ENCODE measurements at regions not wholly inside any gene's neighbourhood (a gene's known extent, or its start where the extent isn't known, plus 50 kb on each side); places are given as distances from the start of the nearest gene placed in this dataset.

DNA sequence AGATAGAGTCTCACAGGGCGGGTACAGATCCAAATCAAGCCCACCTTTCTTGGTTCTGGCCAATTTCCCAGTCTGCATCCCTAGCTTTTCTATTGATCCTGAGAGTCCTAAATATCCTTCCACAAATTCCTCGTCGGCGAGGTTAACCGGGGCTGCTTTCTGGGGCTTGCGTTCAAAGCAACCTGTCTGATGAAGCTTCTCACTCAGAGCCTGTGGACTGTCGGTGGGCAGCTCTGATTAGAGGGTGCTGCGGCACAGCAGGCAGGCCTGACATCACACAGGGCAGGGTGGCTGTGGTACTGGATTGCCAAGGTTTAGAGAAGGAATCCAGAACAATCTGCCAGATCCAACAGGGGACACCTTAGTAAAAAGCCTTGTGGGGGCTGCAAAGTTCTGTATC is 338.0 kb upstream of the ZMIZ1 start:
- DNase-seq: no peak

DNA sequence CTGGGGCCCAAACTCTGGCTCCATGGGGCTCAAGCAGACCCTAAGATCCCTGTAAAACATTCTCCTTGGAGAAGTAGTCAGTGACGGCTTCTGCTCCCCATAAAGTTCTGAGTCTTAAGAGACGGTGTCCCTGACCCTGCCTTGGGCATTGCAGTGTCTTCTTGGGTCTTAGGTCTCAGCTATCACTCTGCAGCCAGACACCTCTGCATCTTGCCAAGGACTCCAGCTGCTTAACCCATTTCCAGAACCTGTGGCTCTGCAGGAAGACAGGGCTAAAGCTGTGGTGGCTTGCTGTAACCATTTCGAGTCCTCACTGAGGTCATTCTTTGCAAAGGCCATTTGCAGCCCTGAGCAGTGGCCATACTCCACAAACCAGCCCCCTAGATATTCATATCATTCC is 337.1 kb upstream of the ZMIZ1 start:
- no peak for DNase-seq

DNA sequence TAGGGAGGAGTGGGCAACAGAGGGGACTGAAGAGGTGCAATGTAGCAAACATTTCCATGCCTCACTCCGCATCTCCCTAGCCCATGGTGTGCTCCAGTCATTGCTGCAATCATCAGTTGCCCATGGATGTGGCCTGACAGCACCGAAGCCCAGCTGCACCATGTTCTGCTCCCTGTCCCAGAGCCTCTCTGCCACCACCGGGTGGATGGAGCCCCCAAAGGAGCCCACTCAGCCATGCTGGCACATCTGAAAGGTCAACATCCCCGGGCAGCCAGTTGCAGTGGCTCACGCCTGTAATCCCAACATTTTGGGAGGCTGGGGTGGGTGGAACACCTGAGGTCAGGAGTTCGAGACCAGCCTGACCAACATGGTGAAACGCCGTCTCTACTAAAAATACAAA is 336.4 kb upstream of the ZMIZ1 start:
- no peak for DNase-seq

DNA sequence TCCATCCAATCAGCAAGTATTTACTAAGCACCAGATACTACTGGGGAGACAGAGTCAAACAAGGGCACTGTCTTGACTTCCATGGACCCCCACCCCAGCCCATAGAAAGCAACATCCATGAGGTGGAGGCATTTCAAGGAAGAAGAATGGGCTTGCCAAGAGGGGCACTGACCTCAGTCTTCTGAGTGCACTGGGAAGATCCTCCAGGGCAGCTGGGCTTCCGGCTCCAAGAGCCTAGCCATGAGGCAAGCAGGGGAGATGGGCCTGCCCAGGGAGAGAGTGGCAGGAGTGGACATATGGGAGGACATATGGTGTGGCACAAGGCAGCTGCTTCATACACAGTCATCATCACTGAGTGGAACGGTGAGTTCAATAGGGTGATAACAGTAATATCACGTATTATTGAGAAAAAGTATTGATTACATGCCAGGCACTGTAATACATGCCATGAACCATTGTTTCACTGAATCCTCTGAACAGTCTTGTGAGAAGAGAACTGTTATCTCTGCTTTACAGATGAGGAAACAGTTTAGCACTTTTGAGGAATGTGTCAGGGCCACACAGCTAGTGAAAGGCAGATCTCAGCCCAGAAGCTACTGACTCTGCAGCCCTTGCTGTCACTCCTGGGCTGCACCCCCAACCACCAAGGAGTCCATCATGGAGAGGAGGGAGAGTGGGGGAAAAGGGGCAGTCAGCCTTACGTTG is 331.7 kb upstream of the ZMIZ1 start:
- peak; percentile 35 for DNase-seq

DNA sequence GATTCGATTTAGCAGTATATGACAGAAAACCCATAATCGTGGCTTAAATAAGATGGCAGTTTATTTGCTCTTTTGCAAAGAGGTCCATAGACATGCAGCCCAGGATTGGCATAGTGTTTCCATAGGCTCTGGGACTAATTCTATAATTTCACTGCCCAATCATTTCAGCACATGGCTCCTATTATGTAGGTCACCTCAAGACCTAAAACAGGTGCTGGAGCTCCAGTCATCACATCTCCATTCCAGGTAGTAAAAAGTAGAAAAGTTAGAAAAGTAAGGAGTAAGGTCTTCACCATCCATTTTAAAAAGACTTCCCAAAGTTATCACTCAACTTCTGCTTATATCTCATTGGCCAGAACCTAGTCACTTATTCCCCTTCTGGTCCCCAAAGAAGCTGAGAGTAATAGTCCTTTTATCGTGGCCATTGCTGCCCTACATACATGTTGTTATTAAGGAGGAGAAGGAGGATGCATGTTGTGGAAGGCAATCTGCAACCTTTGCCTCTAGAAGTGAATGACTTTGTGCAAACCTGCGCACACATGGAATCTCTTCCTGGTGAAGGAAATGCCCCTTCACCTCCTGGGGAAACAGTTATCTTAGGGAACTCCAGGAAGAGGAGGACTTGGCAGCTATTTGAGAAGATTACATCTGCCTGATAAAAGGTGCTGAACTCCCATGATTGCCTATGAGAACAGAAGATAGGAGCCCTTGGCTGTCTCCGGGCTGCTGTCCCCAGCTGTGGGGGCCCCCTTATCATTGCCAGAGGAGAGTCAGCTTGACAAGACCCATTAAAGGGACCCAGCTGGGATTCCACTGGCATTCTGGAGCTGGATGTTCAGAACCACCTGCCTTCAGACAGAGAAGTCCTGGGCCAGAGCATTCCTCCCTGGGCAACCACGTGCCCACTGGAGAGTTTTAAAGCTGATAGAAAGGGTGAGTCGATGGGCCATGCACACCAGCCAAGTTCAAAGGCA is 330.6 kb upstream of the ZMIZ1 start:
- no peak for DNase-seq

DNA sequence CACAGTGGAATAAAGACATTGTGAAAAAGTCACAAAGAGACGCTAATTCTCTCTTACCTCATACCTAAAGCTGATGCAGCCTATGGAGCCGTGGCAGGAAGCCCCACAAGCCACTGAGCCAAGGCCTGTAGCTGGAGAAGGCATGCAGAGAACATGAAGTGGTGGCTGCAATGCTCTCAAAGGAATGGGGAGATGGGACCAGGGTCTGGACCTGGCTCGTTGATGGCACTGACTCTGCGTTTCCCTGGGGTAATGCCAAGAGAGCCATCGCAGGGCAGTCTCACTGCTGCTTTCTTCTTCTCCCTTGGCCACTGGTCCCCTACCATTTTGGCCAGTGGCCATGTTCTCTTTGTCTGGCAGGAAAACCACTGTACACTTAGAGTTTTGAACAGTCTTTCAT is 329.9 kb upstream of the ZMIZ1 start:
- DNase-seq: no peak

DNA sequence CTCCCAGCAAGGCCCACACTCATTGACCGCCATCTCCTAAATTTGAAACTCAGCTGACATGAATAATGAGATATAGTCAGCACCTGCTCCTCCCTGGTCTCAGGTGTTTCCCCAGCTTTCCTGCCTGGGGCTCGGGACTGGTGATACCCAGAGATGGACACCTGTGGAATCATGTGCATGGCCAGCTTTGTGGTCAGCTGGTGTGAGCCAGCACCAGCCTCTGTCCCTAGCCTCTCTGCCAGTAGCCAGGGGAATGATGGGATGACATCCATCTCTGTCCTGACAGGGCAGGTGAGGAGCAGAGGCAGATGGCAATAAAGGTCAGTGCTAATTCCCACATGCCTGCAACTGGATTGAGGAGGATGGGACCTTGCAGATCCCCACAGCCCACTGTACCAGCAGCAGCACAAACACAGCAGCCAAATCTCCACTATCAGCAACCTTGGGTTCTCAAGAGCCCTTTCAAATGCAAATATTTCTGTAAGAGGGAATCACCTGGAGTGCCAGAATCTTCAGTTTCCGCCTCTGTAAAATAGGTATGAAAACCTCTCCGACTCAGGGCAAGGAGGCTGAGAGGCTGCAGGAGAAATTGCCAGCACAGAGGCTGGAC is 329.2 kb upstream of the ZMIZ1 start:
- no peak for DNase-seq

DNA sequence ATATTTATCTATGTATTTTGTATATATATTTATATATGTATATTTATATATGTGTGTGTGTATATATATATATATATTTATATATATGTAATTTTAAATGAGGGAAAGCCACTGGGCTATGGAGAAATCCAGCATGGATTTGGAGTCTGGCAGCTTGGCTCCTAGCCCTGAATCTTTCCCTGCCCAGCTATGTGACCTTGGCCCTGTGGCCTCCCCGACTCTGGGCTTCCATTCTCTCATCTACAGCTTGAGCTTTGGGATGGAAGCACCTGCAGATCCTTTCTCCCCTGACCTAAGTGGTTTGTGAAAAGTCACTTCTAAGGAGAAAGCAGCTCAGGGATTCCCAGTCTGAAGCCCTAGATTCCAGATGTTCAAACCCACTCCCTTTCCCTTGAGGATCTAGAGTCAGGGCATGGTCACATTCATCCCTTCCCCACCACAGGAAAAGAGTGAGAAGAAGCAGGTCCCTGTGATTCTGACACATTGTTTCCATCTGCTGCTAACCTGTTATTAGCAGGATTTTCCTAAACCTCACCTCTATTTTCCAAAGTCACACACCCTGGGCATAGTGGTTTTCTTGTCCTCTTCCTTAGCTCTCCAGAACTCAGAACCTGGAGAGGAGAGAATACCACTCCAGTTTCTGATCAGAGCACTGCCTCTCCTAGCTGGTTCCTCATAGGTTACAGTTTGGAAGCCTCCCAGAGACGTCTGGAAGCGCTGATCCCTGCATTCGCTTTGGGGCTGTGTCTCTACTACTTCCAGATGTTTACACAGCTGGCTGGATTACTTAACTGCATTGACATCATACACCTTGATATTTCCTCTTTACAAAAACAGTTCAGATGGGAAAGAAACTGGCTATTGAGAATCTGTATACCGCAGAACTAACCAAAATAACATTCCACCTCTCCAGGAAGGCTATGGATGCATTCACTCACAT is 327.5 kb upstream of the ZMIZ1 start:
- no peak for DNase-seq

DNA sequence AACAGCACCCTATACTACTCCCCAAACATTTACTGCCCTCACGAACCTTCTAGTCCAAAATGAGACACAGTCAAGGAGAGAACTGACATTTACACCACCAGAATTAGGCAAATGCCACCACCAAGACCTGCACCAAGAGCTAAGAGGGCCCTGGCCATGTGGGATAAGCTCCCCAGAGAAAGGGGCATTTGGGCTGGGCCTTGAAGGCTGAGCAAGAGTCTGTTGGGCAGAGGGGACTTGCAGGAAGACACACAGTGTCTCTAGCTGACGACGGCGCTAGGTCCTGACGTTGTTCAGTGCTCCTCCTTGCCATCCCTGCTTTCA is 326.4 kb upstream of the ZMIZ1 start:
- no peak for DNase-seq

DNA sequence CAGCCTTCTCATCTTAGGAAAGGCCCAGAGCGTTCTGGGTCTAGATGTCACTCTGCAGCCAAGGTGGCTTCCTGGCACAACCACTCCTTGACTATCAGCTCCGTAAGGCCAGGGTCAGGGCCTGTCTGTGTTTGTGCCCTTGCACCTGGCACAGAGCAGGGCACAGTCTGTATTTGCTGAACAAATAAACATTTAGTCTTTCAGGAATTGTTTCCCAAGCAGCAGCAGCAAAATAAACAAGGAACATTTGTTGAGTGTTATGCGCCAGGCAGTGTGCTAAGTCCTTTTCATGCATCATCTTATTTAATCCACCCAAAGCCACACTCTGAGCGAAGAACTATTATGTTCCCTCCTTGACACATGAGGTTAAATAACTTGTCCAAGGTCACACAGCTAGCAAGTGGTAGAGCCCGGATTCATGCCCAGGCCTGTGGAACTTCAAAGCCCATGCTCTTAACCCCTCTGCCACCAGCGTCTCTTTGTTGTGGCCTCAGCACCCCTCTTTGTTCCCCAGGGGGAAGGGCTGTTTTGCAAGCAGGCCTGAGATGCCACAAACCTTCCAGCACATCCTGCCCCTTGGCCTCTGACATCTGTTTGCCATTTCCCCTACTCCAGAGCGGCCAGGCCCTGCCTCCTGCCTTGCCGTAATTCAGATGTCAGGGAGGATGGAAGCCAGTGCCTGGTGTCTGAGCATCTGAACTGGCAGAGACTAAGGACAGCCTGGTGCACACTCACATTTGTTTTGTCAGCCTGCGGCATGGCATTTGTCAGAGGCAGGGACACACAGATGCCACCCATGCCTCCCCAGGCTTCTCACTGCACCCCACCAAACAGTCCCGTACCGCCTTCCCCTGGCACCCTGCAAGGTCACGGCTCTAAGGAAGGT is 325.8 kb upstream of the ZMIZ1 start:
- no peak for DNase-seq

DNA sequence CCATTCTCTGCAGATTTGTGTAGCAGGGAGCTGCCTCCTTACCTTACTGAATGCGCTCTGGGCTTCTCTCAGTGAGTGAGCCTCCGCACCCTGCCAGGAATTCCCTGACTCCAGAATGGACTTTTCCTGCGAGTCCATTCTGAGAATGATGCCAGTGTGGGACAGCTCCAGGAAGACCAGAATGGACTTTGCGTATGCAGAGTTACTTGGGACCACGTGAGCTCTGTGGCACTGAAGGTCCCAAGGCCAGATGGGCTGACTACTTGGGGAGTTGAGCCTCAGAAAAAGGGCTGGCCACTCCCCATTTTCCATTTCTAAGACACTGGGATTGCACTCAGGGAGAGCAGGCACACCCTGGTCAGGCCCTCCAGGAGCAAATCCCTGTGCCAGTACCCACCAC is 324.7 kb upstream of the ZMIZ1 start:
- DNase-seq: no peak

DNA sequence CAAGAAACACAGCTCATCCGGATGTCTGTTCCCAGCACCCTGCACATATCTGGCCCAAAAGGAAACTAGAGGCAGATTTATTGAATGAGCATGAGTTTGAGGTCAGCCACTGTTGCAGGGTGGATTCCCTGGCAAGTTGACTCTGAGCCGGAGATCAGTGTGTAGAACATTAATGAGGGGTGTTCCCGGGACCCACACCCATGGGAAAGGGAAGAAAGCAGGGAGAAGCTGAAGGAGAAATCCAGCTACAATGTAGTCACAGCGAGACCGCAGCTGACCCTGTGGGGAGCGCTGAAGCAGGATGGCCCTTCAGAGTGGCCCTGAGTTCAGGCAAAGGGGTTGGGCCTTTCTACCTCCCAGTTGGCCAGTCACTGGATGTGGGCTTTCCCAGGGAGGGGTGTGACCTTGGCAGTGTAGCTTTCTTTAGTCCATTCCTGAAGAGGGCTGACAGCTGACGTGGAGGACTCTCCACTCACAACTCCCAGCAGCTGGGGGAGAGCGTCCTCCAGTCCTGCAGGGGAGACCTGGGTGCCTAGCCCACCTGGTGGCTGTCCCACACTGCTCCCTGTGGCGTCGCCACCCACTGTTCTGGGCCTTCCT is 324.2 kb upstream of the ZMIZ1 start:
- no peak for DNase-seq

DNA sequence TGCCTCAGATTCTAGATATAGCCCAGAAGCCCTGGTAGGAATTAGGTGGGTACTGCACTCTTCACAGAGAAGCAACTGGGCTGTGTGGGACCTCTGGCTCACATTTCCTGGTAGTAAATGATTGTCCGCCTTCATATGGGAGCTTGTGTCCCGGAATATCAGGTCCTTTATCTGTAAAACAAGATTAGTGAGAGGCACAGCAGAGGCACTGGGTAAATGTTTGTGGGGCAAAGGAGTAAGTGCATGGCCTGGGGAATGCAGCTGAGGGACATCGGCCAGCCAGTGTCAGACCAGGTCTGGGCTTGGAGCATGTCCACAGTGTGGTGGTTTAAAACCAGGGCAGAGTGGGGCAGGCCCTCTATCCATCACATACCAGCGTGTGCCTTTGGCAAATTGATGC is 323.3 kb upstream of the ZMIZ1 start:
- DNase-seq: no peak

DNA sequence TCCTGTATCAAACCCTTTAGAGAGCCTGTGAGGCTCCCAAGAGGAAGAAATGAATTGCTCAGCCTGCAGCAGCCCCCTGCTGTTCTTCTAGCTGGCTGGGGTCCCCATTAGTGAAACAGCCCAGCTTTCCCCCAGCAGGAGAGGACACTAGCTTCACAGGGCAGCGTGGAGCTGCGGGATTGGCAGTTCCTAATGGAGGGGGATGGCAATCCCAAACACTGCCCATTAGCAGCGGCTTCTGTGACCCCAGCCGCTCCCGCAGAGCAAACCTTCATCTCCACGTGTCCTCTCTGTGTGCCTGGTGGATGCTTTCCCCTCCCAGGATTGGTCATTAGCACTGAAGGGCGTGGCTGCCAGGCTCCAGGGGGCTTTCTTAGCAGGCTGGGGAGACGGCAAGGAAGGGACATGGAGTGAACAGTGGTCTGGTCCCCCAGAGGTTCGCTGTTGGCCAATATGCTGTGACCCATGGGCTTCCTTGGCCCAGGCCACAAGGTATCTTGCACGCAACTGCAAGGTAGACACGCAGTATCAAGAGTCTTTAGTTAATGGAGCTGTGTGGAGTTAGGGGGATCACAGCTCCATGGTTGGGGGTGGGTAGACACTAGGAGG is 322.5 kb upstream of the ZMIZ1 start:
- DNase-seq: no peak

DNA sequence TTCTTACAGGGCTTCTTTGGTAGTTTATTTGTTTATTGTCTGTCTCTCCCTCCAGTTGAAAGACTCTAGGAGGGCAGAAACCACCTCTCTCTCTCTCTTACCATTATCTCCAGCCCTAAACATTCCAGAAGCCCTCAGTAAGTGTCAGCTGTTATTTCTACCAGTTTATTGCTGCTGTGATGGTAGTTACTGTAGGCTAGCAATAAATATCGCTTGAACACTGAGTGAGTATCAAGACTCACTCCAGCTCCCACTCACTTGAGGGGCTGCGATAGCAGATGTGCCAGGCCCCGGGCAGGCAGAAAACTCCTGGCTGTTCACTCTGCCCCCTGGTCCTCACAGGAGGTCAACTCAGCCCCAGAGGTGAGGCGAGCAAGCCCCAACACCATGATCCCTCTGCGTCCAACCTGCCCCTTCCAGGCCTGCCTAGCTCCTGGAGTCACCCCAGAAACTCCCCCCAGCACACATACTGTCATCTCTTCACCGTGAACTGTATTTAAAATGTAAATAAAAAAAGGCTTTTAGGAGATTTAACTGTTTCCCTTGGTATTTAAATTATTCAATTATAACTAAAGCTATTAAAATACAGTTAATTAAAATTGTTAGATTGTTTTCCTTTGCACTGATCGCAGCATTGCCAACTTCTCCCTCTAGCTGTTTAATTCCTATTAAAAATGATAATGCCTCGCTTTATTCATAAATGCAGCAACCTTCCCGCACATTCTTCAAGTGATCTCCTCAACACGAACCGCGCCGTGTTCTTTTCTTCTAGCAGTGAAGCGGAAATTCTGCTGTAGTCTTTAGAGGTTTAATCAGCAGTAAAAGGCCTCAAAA is 321.1 kb upstream of the ZMIZ1 start:
- DNase-seq: no peak

DNA sequence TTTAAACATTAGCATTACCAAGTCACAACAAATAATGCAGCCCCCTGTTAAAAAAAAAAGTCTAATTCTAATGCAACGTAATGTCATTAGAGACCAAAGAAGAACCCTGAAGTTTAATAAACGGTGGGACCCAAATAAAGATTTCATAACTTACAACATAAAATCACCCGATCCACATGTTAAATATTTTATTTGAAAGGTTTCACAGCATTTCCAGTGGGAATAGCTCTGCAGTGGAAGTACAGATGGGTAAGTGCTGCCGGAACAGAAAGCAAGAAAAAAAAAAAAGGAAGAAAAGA is 320.6 kb upstream of the ZMIZ1 start:
- no peak for DNase-seq

DNA sequence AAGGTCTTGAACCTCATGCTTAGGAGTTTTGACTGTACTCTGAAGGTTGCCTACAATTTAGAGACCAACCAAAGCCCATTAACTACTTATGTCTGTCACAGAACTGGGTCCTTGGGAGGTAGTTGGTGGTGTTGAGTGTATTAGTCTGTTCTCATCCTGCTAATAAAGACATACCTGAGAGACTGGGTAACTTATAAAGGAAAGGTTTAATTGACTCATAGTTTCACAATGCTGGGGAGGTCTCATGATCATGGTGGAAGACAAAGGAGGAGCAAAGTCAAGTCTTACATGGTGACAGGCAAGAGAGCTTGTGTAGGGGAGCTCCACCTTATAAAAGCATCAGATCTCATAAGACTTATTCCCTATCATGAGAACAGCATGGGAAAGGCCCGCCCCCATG is 319.6 kb upstream of the ZMIZ1 start:
- DNase-seq: no peak

DNA sequence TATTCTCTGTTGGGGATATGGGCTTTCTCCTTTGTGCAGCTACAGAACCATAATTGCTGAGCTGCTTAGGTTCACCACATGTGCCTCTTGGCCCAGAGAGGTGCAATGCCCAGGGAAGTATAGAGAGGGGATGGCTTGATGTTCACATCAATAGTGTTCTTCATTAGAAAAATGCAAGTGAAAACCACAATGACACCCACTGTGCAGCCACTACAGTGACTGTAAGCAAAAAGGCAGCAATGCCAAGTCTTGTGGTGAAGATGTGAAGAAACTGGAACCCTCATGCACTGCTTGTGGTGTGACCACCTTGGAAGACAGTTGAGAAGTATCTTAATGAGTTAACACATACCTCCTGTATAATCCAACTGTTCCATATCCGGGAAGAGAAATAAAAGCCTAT is 318.9 kb upstream of the ZMIZ1 start:
- DNase-seq: no peak

DNA sequence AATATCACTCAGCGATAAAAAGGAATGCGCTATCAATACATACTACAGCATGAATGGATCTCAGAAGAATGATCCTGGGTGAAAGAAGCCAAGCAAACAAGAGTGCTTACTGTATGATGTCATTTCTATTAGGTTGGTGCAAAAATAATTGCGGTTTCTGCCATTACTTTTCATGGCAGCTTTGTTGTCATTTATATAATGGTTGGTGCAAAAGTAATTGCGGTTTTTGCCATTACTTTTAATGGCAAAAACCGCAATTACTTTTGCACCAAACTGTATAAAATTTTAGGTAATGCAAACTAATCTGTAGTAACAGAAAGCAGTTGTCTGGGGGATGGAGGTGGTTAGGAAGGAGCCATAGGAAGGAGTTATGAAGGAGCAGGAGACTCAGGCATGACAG is 318.3 kb upstream of the ZMIZ1 start:
- no peak for DNase-seq

DNA sequence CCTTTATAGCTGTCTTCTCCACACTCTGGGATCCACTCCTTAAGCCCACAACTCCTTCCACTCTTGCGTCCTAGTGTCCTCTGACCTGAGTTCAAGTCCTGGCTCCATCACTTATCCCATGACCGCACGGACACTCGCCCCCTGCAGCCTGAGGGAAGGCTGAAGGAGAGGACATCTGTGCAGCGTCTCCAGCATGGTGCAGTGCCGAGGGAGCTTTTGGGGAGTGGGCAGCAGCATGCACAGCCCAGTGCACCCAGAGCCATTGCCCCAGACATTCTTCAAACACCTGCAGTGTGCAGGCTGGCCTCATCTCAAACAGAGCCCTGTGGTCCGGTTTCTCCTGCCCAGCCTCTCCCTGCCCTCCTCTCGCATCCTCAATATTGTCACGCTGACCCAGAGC is 317.1 kb upstream of the ZMIZ1 start:
- DNase-seq: no peak

All from hematopoietic multipotent progenitor cell treated with erythropoietin and hydrocortisone succinate and interleukin-3 and kit ligand, for 6 days (in vitro differentiated cells).